ENCODE measurements at regions not wholly inside any gene's neighbourhood (a gene's known extent, or its start where the extent isn't known, plus 50 kb on each side); places are given as distances from the start of the nearest gene placed in this dataset.

GRCh38 chr5:126354012-126354857 lies 69.0 kb upstream of the GRAMD2B start:
- no peaks in the 10 kb centered on the region for H3K9me3 ChIP-seq (ENCODE audit: severe bottlenecking)
- no peaks in the 10 kb centered on the region for H3K36me3 ChIP-seq
- TF ChIP-seq CTCF (IDR thresholded peaks at IDR 0.05; ENCODE audit: low read depth, low read length) = peak; percentile 17; the same call in 1 of the 2 replicates
- DNase-seq = no peak
- no peak overlapping the region for H3K27ac ChIP-seq
- H3K27me3 ChIP-seq (ENCODE audit: insufficient read depth, low read depth, severe bottlenecking) = no peaks in the 10 kb centered on the region
- no peak overlapping the region for H3K4me3 ChIP-seq (ENCODE audit: low read depth, low read length)

GRCh38 chr5:126354858-126355731 lies 68.1 kb upstream of the GRAMD2B start:
- Histone ChIP-seq H3K27ac (no peak overlapping the region), H3K36me3 (no peaks in the 10 kb centered on the region), H3K9me3 (ENCODE audit: severe bottlenecking) (no peaks in the 10 kb centered on the region), H3K4me3 (ENCODE audit: low read depth, low read length) (no peak overlapping the region), H3K27me3 (ENCODE audit: insufficient read depth, low read depth, severe bottlenecking) (no peaks in the 10 kb centered on the region)
- TF ChIP-seq CTCF (IDR thresholded peaks at IDR 0.05; ENCODE audit: low read depth, low read length) = no peak
- no peak for DNase-seq

GRCh38 chr5:126355940-126356339 lies 67.3 kb upstream of the GRAMD2B start:
- Histone ChIP-seq H3K4me3 (ENCODE audit: low read depth, low read length) (no peak overlapping the region), H3K27me3 (ENCODE audit: insufficient read depth, low read depth, severe bottlenecking) (no peaks in the 10 kb centered on the region)

GRCh38 chr5:126357585-126358342 lies 65.4 kb upstream of the GRAMD2B start:
- Histone ChIP-seq H3K27ac (no peak overlapping the region), H3K36me3 (no peaks in the 10 kb centered on the region), H3K9me3 (ENCODE audit: severe bottlenecking) (no peaks in the 10 kb centered on the region), H3K27me3 (ENCODE audit: insufficient read depth, low read depth, severe bottlenecking) (no peaks in the 10 kb centered on the region), H3K4me3 (ENCODE audit: low read depth, low read length) (no peak overlapping the region)
- no peak for TF ChIP-seq CTCF (IDR thresholded peaks at IDR 0.05; ENCODE audit: low read depth, low read length)
- no peak for DNase-seq

More at GRCh38 chr5:126355940-126356339, 67.3 kb upstream of the GRAMD2B start:
- no peak overlapping the region for H3K27ac ChIP-seq
- no peak for TF ChIP-seq CTCF (IDR thresholded peaks at IDR 0.05; ENCODE audit: low read depth, low read length)
- H3K36me3 ChIP-seq = no peaks in the 10 kb centered on the region
- DNase-seq = no peak
- no peaks in the 10 kb centered on the region for H3K9me3 ChIP-seq (ENCODE audit: severe bottlenecking)

- DNase-seq = no peak
- Histone ChIP-seq H3K36me3 (no peaks in the 10 kb centered on the region), H3K9me3 (ENCODE audit: severe bottlenecking) (no peaks in the 10 kb centered on the region), H3K27me3 (ENCODE audit: insufficient read depth, low read depth, severe bottlenecking) (no peaks in the 10 kb centered on the region), H3K27ac (no peak overlapping the region), H3K4me3 (ENCODE audit: low read depth, low read length) (no peak overlapping the region)
- TF ChIP-seq CTCF (IDR thresholded peaks at IDR 0.05; ENCODE audit: low read depth, low read length) = no peak
Observed at GRCh38 chr5:126358525-126358924, 64.7 kb upstream of the GRAMD2B start.

All from WERI-Rb-1 (cell line).